ENCODE measurements at regions not wholly inside any gene's neighbourhood (a gene's known extent, or its start where the extent isn't known, plus 50 kb on each side); places are given as distances from the start of the nearest gene placed in this dataset.

- no TSS peak for BruUV-seq (replicated peaks)
- no peak for TF ChIP-seq CTCF (IDR thresholded peaks at IDR 0.05)
- no peak for TF ChIP-seq SIN3A (IDR thresholded peaks at IDR 0.05; ENCODE audit: borderline replicate concordance, insufficient read depth, low read depth, low read length)
- no peak for TF ChIP-seq TCF7L2 (IDR thresholded peaks at IDR 0.05; ENCODE audit: low read depth, low read length)
- TF ChIP-seq, protein P1, sequence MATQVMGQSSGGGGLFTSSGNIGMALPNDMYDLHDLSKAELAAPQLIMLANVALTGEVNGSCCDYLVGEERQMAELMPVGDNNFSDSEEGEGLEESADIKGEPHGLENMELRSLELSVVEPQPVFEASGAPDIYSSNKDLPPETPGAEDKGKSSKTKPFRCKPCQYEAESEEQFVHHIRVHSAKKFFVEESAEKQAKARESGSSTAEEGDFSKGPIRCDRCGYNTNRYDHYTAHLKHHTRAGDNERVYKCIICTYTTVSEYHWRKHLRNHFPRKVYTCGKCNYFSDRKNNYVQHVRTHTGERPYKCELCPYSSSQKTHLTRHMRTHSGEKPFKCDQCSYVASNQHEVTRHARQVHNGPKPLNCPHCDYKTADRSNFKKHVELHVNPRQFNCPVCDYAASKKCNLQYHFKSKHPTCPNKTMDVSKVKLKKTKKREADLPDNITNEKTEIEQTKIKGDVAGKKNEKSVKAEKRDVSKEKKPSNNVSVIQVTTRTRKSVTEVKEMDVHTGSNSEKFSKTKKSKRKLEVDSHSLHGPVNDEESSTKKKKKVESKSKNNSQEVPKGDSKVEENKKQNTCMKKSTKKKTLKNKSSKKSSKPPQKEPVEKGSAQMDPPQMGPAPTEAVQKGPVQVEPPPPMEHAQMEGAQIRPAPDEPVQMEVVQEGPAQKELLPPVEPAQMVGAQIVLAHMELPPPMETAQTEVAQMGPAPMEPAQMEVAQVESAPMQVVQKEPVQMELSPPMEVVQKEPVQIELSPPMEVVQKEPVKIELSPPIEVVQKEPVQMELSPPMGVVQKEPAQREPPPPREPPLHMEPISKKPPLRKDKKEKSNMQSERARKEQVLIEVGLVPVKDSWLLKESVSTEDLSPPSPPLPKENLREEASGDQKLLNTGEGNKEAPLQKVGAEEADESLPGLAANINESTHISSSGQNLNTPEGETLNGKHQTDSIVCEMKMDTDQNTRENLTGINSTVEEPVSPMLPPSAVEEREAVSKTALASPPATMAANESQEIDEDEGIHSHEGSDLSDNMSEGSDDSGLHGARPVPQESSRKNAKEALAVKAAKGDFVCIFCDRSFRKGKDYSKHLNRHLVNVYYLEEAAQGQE (IDR thresholded peaks at IDR 0.05; ENCODE audit: insufficient read depth in 1 of 2, low read depth in 2 of 2, low read length in 1 of 2): no peak
- TF ChIP-seq POLR2AphosphoS5 (IDR thresholded peaks at IDR 0.05; ENCODE audit: low read depth, low read length): no peak
- in situ Hi-C loops (cut with HindIII; ENCODE audit: low pct_unique_long_range_greater_than_20kb, low sequenced_read_pairs) (no loop called here), intact Hi-C loops (cut with micrococcal nuclease; ENCODE audit: unreplicated experiment) (no loop called here)
- POLR2A ChIA-PET: no interaction called here
- no peaks in the 10 kb centered on the region for H3K4me1 ChIP-seq (ENCODE audit: control insufficient read depth, insufficient read depth, low read length)
- no peaks in the 10 kb centered on the region for H3K9me3 ChIP-seq (ENCODE audit: control insufficient read depth, insufficient read depth, low read depth, low read length)
- H3K36me3 ChIP-seq (ENCODE audit: control insufficient read depth, insufficient read depth, low read length): no peaks in the 10 kb centered on the region
- ATAC-seq (no peak), DNase-seq (ENCODE audit: low read depth, low spot score) (no peak)
- H3K4me3 ChIP-seq (ENCODE audit: low read depth in 2 of 2, low read length in 2 of 2): no peak overlapping the region
- H3K27me3 ChIP-seq (ENCODE audit: control insufficient read depth, insufficient read depth, low read length): no peaks in the 10 kb centered on the region
- CTCF ChIA-PET: no interaction called here
- H3K27ac ChIP-seq (ENCODE audit: low read length): no peak overlapping the region
Measured at GRCh38 chr13:74004109-74004508, 130.1 kb downstream of the KLF12 start.

- CTCF ChIA-PET: no interaction called here
Measured at GRCh38 chr13:74003374-74003773, 130.8 kb downstream of the KLF12 start.

More at GRCh38 chr13:74003374-74003773, 130.8 kb downstream of the KLF12 start:
- no peak overlapping the region for H3K27ac ChIP-seq (ENCODE audit: low read length)
- no peak overlapping the region for H3K4me3 ChIP-seq (ENCODE audit: low read depth in 2 of 2, low read length in 2 of 2)
- POLR2A ChIA-PET: no interaction called here
- no peaks in the 10 kb centered on the region for H3K27me3 ChIP-seq (ENCODE audit: control insufficient read depth, insufficient read depth, low read length)
- no peaks in the 10 kb centered on the region for H3K4me1 ChIP-seq (ENCODE audit: control insufficient read depth, insufficient read depth, low read length)
- TF ChIP-seq SIN3A (IDR thresholded peaks at IDR 0.05; ENCODE audit: borderline replicate concordance, insufficient read depth, low read depth, low read length) (no peak), POLR2AphosphoS5 (IDR thresholded peaks at IDR 0.05; ENCODE audit: low read depth, low read length) (no peak), TCF7L2 (IDR thresholded peaks at IDR 0.05; ENCODE audit: low read depth, low read length) (no peak), CTCF (IDR thresholded peaks at IDR 0.05) (no peak)
- TF ChIP-seq, protein P1 (IDR thresholded peaks at IDR 0.05; ENCODE audit: insufficient read depth in 1 of 2, low read depth in 2 of 2, low read length in 1 of 2): no peak
- no peaks in the 10 kb centered on the region for H3K9me3 ChIP-seq (ENCODE audit: control insufficient read depth, insufficient read depth, low read depth, low read length)
- no TSS peak for BruUV-seq (replicated peaks)
- H3K36me3 ChIP-seq (ENCODE audit: control insufficient read depth, insufficient read depth, low read length): no peaks in the 10 kb centered on the region
- ATAC-seq (no peak), DNase-seq (ENCODE audit: low read depth, low spot score) (no peak)
- in situ Hi-C loops (cut with HindIII; ENCODE audit: low pct_unique_long_range_greater_than_20kb, low sequenced_read_pairs) (no loop called here), intact Hi-C loops (cut with micrococcal nuclease; ENCODE audit: unreplicated experiment) (no loop called here)
